ENCODE measurements at regions not wholly inside any gene's neighbourhood (a gene's known extent, or its start where the extent isn't known, plus 50 kb on each side); places are given as distances from the start of the nearest gene placed in this dataset.
"Not testable (repeated sequence)": the region's sequence is repeated elsewhere in the genome, so short reads cannot be mapped to it uniquely, and the experiment has no call there.

- no peaks in the 10 kb centered on the region for H3K4me1 ChIP-seq
- TF ChIP-seq CTCF (IDR thresholded peaks at IDR 0.05) (no peak), POLR2A (IDR thresholded peaks at IDR 0.05) (no peak)
- H3K9me3 ChIP-seq, result no peaks in the 10 kb centered on the region
- no peak overlapping the region for H3K27ac ChIP-seq
- H3K4me3 ChIP-seq, result no peak overlapping the region
- H3K27me3 ChIP-seq, result no peaks in the 10 kb centered on the region
- H3K36me3 ChIP-seq, result no peaks in the 10 kb centered on the region
- no peak for DNase-seq
Measured at GRCh38 chr1:143604887-143605286, 366.9 kb downstream of the FAM72C start.

GRCh38 chr1:143584508-143584907 lies 387.3 kb downstream of the FAM72C start:
- H3K36me3 ChIP-seq, result no peaks in the 10 kb centered on the region
- DNase-seq, result no peak
- H3K27me3 ChIP-seq, result no peaks in the 10 kb centered on the region
- no peaks in the 10 kb centered on the region for H3K4me1 ChIP-seq
- H3K27ac ChIP-seq, result no peak overlapping the region
- H3K4me3 ChIP-seq, result no peak overlapping the region
- no peaks in the 10 kb centered on the region for H3K9me3 ChIP-seq
- TF ChIP-seq POLR2A (IDR thresholded peaks at IDR 0.05) (no peak), CTCF (IDR thresholded peaks at IDR 0.05) (no peak)

- TF ChIP-seq CTCF (IDR thresholded peaks at IDR 0.05) (no peak), POLR2A (IDR thresholded peaks at IDR 0.05) (no peak)
- H3K4me1 ChIP-seq, result no peaks in the 10 kb centered on the region
- DNase-seq, result no peak
Measured at GRCh38 chr1:143574891-143575520, 396.8 kb downstream of the FAM72C start.

GRCh38 chr1:143572661-143573060 lies 399.1 kb downstream of the FAM72C start:
- not testable (repeated sequence) for DNase-seq, H3K27ac ChIP-seq, H3K27me3 ChIP-seq, H3K9me3 ChIP-seq, H3K4me1 ChIP-seq, H3K4me3 ChIP-seq, H3K36me3 ChIP-seq

More at GRCh38 chr1:143574891-143575520, 396.8 kb downstream of the FAM72C start:
- H3K4me3 ChIP-seq, result no peak overlapping the region
- no peaks in the 10 kb centered on the region for H3K9me3 ChIP-seq
- no peak overlapping the region for H3K27ac ChIP-seq
- no peaks in the 10 kb centered on the region for H3K27me3 ChIP-seq
- no peaks in the 10 kb centered on the region for H3K36me3 ChIP-seq

- not testable (repeated sequence) for H3K4me1 ChIP-seq, H3K4me3 ChIP-seq, H3K27me3 ChIP-seq, H3K27ac ChIP-seq, DNase-seq, H3K36me3 ChIP-seq, H3K9me3 ChIP-seq
Measured at GRCh38 chr1:143563761-143564160, 408.0 kb downstream of the FAM72C start.

GRCh38 chr1:143553627-143554026 lies 418.2 kb downstream of the FAM72C start:
- TF ChIP-seq CTCF (IDR thresholded peaks at IDR 0.05), result no peak
- TF ChIP-seq POLR2A (IDR thresholded peaks at IDR 0.05), result no peak
- no peaks in the 10 kb centered on the region for H3K9me3 ChIP-seq
- DNase-seq, result no peak
- H3K27ac ChIP-seq, result no peak overlapping the region
- no peaks in the 10 kb centered on the region for H3K4me1 ChIP-seq
- no peak overlapping the region for H3K4me3 ChIP-seq
- no peaks in the 10 kb centered on the region for H3K36me3 ChIP-seq
- H3K27me3 ChIP-seq, result no peaks in the 10 kb centered on the region

- not testable (repeated sequence) for H3K4me1 ChIP-seq, H3K4me3 ChIP-seq, H3K36me3 ChIP-seq, H3K9me3 ChIP-seq, DNase-seq, H3K27ac ChIP-seq, H3K27me3 ChIP-seq
Measured at GRCh38 chr1:143504703-143505102, 467.1 kb downstream of the FAM72C start.

GRCh38 chr1:143504080-143504479 lies 467.7 kb downstream of the FAM72C start:
- not testable (repeated sequence) for H3K4me3 ChIP-seq, H3K36me3 ChIP-seq, H3K27me3 ChIP-seq, H3K4me1 ChIP-seq, DNase-seq, H3K27ac ChIP-seq, H3K9me3 ChIP-seq

GRCh38 chr1:143503048-143503447 lies 468.7 kb downstream of the FAM72C start:
- H3K27me3 ChIP-seq, H3K4me1 ChIP-seq, H3K36me3 ChIP-seq, H3K27ac ChIP-seq, H3K4me3 ChIP-seq, H3K9me3 ChIP-seq, DNase-seq: not testable (repeated sequence)

GRCh38 chr1:143502038-143502437 lies 469.7 kb downstream of the FAM72C start:
- H3K9me3 ChIP-seq, H3K4me3 ChIP-seq, DNase-seq, H3K27me3 ChIP-seq, H3K27ac ChIP-seq, H3K36me3 ChIP-seq: not testable (repeated sequence)
- peaks cover 0 to 10% (median 0%) of the 10 kb centered on the region in 4 donors for H3K4me1 ChIP-seq

GRCh38 chr1:143498059-143498749 lies 473.6 kb downstream of the FAM72C start:
- DNase-seq, result peak in 1 of 3 donors; percentile 18
- Histone ChIP-seq H3K4me1 (peaks cover 0 to 11% (median 0%) of the 10 kb centered on the region in 4 donors), H3K4me3 (peak overlapping the region in 3 of 4 donors; percentile 15 to 41 (median 33))
- H3K9me3 ChIP-seq, H3K36me3 ChIP-seq, H3K27ac ChIP-seq, H3K27me3 ChIP-seq: not testable (repeated sequence)

All from Peyer's patch (tissue), 4 donors.